Coronary artery (tissue), 2 donors: ENCODE measurements at regions not wholly inside any gene's neighbourhood (a gene's known extent, or its start where the extent isn't known, plus 50 kb on each side); places are given as distances from the start of the nearest gene placed in this dataset.

Experiments
- DNase-seq: peaks from one replicate; pipeline ENCODE4 v3.0.0-alpha.2; 2017; ENCODE audit warnings: low spot score
- H3K27ac ChIP-seq, 2 donors: fragments of 200-600 bp; sonication (generic); one replicate each; pipeline ENCODE4 v1.5.1; 2016 to 2019
- H3K4me3 ChIP-seq: fragments of 200-600 bp; sonication (generic); 2 replicates; pipeline ENCODE4 v1.5.1; 2016; ENCODE audit warnings: mild to moderate bottlenecking, moderate library complexity
- TF ChIP-seq, protein P1 (sequence below): fragments of 200-600 bp; sonication (generic); IDR thresholded peaks from one replicate; pipeline ENCODE4 v1.5.1; 2019; ENCODE audit warnings: antibody characterized with exemption

DNA sequence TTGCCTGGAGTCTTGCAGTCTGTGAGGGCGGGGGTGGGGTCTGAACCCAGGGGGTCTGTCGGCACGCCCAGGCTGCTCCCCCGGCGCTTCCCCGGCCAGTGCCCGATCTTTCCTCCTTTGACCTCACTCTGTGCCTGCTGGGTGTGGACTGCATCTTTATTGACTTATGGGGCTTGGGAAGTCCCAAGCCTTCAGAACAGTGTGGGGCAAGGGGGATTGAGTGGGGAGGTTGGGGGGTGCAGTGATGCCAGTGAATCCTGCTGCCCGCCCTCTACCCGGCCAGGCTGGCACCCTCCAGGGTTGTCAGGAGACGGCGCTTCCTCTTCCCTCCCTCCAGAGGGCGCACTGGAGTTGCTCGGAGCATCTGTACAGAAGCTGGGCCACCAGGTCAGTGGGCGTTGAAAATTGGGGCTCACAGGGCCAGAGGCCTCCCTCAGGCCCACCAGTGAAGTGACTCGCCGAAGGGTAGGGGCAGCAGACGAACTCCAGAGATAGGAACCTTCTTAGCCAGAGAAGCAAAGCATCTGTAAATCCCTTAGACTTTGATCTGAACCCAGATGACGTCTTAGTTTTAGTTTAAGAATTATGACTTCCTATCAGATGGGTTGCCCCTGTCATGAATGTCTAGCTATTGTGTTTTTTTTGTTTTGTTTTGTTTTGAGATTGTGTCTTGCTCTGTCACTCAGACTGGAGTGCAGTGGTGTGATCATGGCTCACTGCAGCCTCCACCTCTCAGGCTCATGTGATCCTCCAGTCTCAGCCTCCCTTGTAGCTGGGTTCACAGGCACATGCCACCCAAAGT, 184.8 kb upstream of the CIBAR2 start:
- H3K4me3 ChIP-seq: no peak overlapping the region
- DNase-seq: no peak
- H3K27ac ChIP-seq: no peak overlapping the region
- TF ChIP-seq, protein P1, sequence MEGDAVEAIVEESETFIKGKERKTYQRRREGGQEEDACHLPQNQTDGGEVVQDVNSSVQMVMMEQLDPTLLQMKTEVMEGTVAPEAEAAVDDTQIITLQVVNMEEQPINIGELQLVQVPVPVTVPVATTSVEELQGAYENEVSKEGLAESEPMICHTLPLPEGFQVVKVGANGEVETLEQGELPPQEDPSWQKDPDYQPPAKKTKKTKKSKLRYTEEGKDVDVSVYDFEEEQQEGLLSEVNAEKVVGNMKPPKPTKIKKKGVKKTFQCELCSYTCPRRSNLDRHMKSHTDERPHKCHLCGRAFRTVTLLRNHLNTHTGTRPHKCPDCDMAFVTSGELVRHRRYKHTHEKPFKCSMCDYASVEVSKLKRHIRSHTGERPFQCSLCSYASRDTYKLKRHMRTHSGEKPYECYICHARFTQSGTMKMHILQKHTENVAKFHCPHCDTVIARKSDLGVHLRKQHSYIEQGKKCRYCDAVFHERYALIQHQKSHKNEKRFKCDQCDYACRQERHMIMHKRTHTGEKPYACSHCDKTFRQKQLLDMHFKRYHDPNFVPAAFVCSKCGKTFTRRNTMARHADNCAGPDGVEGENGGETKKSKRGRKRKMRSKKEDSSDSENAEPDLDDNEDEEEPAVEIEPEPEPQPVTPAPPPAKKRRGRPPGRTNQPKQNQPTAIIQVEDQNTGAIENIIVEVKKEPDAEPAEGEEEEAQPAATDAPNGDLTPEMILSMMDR: peak; percentile 25

DNA sequence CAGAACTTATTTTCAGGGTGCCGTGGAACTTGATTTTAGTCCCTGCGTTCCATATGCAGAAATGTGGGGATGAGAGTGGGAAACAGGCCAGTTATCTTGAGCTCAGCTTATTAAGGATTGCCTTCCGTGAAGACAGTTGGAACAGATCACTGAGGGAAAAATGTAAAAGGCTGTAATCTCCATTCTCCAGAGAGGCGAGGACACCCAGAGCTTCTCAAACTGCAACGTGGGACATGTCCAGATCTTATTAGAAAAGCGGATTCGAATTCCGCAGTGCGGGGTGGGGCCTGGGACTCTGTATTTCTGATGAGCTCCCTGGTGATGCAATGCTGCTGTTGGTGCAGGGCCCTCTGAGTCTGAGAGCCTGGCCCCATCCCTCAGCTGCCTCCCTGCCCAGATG, 185.6 kb upstream of the CIBAR2 start:
- TF ChIP-seq, protein P1: no peak
- no peak overlapping the region for H3K27ac ChIP-seq
- no peak for DNase-seq
- H3K4me3 ChIP-seq: no peak overlapping the region

DNA sequence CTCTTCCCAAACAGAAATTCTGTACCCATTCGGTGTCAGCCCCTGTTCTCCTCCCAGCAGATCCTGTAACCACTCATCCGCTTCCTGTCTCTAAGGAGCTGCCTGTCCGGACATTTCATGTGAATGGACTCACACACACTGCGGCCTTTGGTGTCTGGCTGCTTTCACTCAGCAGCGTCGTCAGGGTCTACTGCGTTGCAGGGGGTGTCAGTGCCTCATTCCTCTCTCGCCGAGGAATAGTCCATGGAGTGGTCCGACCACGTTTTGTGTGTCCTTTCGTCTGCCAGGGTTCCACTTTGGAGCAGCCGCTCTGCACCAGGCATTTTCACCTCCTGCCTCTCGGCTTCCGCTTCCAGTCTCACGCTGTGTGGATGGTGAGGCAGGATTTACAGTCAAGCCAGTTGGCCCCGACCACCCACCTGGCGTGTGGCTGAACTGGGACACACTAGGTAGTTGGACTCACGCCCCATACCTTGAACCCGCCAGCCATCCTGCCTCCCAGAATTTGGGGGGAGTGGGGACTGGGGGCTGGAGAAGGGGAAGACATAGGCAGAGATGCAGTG, 188.2 kb upstream of the CIBAR2 start:
- TF ChIP-seq, protein P1: no peak
- Histone ChIP-seq H3K4me3 (no peak overlapping the region), H3K27ac (no peak overlapping the region)
- no peak for DNase-seq

- Histone ChIP-seq H3K27ac (no peak overlapping the region), H3K4me3 (no peak overlapping the region)
- TF ChIP-seq, protein P1: no peak
- DNase-seq: no peak
These were observed 189.0 kb upstream of the CIBAR2 start for GRCh38 chr16:85301231-85301630.

DNA sequence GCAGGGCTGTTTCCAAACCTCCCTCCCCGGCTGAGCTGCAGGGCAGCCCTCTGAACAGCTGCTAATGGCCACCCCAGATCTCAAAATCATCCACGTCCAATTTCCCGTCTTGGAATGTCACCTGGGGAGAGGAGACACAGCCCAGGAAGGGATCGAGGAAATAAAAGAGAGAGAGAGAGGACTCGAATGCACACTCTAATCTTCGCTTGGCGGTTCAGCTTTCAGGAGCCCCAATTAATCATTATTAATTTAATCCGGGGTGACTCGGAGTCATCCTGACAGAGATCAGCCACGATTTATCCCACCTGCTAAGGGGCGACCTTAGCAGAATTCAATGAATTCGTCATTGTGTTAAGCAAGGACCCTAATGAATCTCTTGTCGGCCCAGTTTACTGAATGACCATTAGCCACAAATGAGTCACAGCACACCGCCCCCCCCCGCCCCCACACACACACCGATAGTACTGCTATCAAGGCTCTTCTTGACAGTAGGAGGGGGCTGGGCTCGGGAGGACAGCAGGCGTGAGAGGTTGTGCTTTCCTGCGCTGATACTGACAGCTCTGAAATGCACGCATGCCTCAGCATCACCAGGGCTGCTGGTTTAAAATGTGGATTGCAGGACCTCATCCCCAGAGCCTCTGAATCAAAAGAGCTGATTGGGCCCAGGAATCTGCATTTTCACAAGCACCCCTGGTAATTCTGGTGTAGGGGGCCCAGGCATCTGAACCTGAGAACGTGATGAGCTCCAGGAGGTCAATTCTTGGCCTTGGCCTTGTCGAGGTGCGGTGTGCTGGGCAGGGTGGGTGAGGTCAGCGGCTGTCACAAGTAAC, 190.0 kb upstream of the CIBAR2 start:
- TF ChIP-seq, protein P1: no peak
- Histone ChIP-seq H3K4me3 (no peak overlapping the region), H3K27ac (no peak overlapping the region)
- no peak for DNase-seq

GRCh38 chr16:85302848-85303353, 190.6 kb upstream of the CIBAR2 start:
- no peak for DNase-seq
- Histone ChIP-seq H3K27ac (no peak overlapping the region), H3K4me3 (peak overlapping the region; percentile 25)
- TF ChIP-seq, protein P1: no peak
